H9 (cell line): ENCODE measurements at regions not wholly inside any gene's neighbourhood (a gene's known extent, or its start where the extent isn't known, plus 50 kb on each side); places are given as distances from the start of the nearest gene placed in this dataset.

Source experiments
- DNase-seq: peaks from one replicate; pipeline ENCODE4 v3.0.0-alpha.2; 2017
- H2AFZ ChIP-seq: one replicate; pipeline ENCODE4 v1.6.1; 2013; ENCODE audit warnings: mild to moderate bottlenecking, low read length, control low read depth, moderate library complexity
- H2AK5ac ChIP-seq: 2 replicates; pipeline ENCODE4 v1.6.1; 2013; ENCODE audit warnings: low read length, control low read depth, mixed read lengths; ENCODE audit not compliant: insufficient read length
- H2BK120ac ChIP-seq: one replicate; pipeline ENCODE4 v1.6.1; 2013; ENCODE audit warnings: low read depth, mild to moderate bottlenecking, low read length, control low read depth, inconsistent platforms; ENCODE audit not compliant: poor library complexity, severe bottlenecking
- H2BK12ac ChIP-seq: 2 replicates; pipeline ENCODE4 v1.6.1; 2013; ENCODE audit warnings: low read length, control low read depth, mixed read lengths, low read depth; ENCODE audit not compliant: insufficient read length
- H2BK15ac ChIP-seq: 2 replicates; pipeline ENCODE4 v1.6.1; 2013; ENCODE audit warnings: low read depth, low read length, control low read depth
- H2BK20ac ChIP-seq: one replicate; pipeline ENCODE4 v1.6.1; 2013; ENCODE audit warnings: low read depth, mild to moderate bottlenecking, low read length, control low read depth, inconsistent platforms; ENCODE audit not compliant: poor library complexity, severe bottlenecking
- H2BK5ac ChIP-seq: 2 replicates; pipeline ENCODE4 v1.6.1; 2013; ENCODE audit warnings: low read length, control low read depth, mixed read lengths; ENCODE audit not compliant: insufficient read length
- H3K14ac ChIP-seq: 2 replicates; pipeline ENCODE4 v1.6.1; 2013; ENCODE audit warnings: low read length, control low read depth; ENCODE audit not compliant: insufficient read depth
- H3K18ac ChIP-seq: 2 replicates; pipeline ENCODE4 v1.6.1; 2013; ENCODE audit warnings: low read depth, mild to moderate bottlenecking, mixed read lengths, low read length, control low read depth; ENCODE audit not compliant: insufficient read length
- H3K23ac ChIP-seq: 2 replicates; pipeline ENCODE4 v1.6.1; 2013; ENCODE audit warnings: low read length, control low read depth, mixed read lengths, low read depth; ENCODE audit not compliant: insufficient read length
- H3K23me2 ChIP-seq: 2 replicates; pipeline ENCODE4 v1.6.1; 2013; ENCODE audit warnings: low read depth, mild to moderate bottlenecking, mixed read lengths, low read length, control low read depth; ENCODE audit not compliant: insufficient read length, poor library complexity, severe bottlenecking
- H3K27ac ChIP-seq: 2 replicates; pipeline ENCODE4 v1.5.1; 2013; ENCODE audit warnings: low read length, control low read depth, mixed read lengths, low read depth; ENCODE audit not compliant: insufficient read length
- H3K27me3 ChIP-seq: 2 replicates; pipeline ENCODE4 v1.6.1; 2013; ENCODE audit warnings: low read length, control low read depth, inconsistent platforms; ENCODE audit not compliant: insufficient read depth
- H3K4ac ChIP-seq: 2 replicates; pipeline ENCODE4 v1.6.1; 2013; ENCODE audit warnings: low read depth, mild to moderate bottlenecking, control low read depth, inconsistent platforms, low read length, moderate library complexity
- H3K4me1 ChIP-seq: 2 replicates; pipeline ENCODE4 v1.6.1; 2013; ENCODE audit warnings: low read length, control low read depth, inconsistent platforms; ENCODE audit not compliant: insufficient read depth
- H3K4me2 ChIP-seq: 2 replicates; pipeline ENCODE4 v1.6.1; 2013; ENCODE audit warnings: low read length, control low read depth, mixed read lengths; ENCODE audit not compliant: insufficient read length, insufficient read depth
- H3K56ac ChIP-seq: 2 replicates; pipeline ENCODE4 v1.6.1; 2013; ENCODE audit warnings: low read depth, mild to moderate bottlenecking, mixed read lengths, low read length, control low read depth; ENCODE audit not compliant: insufficient read length
- H3K79me1 ChIP-seq: 2 replicates; pipeline ENCODE4 v1.6.1; 2013; ENCODE audit warnings: low read depth, mild to moderate bottlenecking, moderate library complexity, low read length, control low read depth, inconsistent platforms; ENCODE audit not compliant: insufficient read depth, poor library complexity, severe bottlenecking
- H3K79me2 ChIP-seq: 2 replicates; pipeline ENCODE4 v1.6.1; 2013; ENCODE audit warnings: low read length, control low read depth, inconsistent platforms; ENCODE audit not compliant: insufficient read depth
- H3K9ac ChIP-seq: 2 replicates; pipeline ENCODE4 v1.6.1; 2013; ENCODE audit warnings: low read length, control low read depth, mixed read lengths; ENCODE audit not compliant: insufficient read length; ENCODE audit errors: extremely low read depth
- H3K9me3 ChIP-seq: one replicate; pipeline ENCODE4 v1.6.1; 2013; ENCODE audit warnings: low read depth, low read length, inconsistent platforms; ENCODE audit not compliant: control insufficient read depth
- H3T11ph ChIP-seq: one replicate; pipeline ENCODE4 v1.6.1; 2013; ENCODE audit warnings: mild to moderate bottlenecking, low read length, control low read depth, inconsistent platforms
- H4K20me1 ChIP-seq: one replicate; pipeline ENCODE4 v1.6.1; 2013; ENCODE audit not compliant: control insufficient read depth, insufficient read length, insufficient read depth
- H4K5ac ChIP-seq: 2 replicates; pipeline ENCODE4 v1.6.1; 2013; ENCODE audit warnings: low read depth, mild to moderate bottlenecking, mixed read lengths, low read length, control low read depth; ENCODE audit not compliant: insufficient read length
- H4K8ac ChIP-seq: replicated peaks from 2 replicates; pipeline ENCODE4 v1.6.1; 2013; ENCODE audit warnings: low read length, control low read depth, mixed read lengths, low read depth; ENCODE audit not compliant: insufficient read length
- H4K91ac ChIP-seq: 2 replicates; pipeline ENCODE4 v1.6.1; 2013; ENCODE audit warnings: low read depth, mild to moderate bottlenecking, moderate library complexity, mixed read lengths, low read length, control low read depth; ENCODE audit not compliant: insufficient read length
- H3K27ac Mint-ChIP-seq, 3 experiments: 2 replicates in 2 of 3; 3 replicates in 1 of 3; pipeline ENCODE4 v1.8.0; 2020 to 2021; ENCODE audit warnings: mixed read lengths in 3 of 3, mild to moderate bottlenecking in 1 of 3, moderate library complexity in 1 of 3
- H3K27me3 Mint-ChIP-seq: 2 replicates; pipeline ENCODE4 v1.8.0; 2021; ENCODE audit warnings: low read depth, mild to moderate bottlenecking, moderate library complexity, mixed read lengths
- H3K36me3 Mint-ChIP-seq, 3 experiments: 2 replicates in 2 of 3; 3 replicates in 1 of 3; pipeline ENCODE4 v1.8.0; 2020 to 2021; ENCODE audit warnings: low read depth in 3 of 3, mixed read lengths in 3 of 3; ENCODE audit not compliant: insufficient read depth in 1 of 3
- H3K4me1 Mint-ChIP-seq, 2 experiments: 2 replicates each; pipeline ENCODE4 v1.8.0; 2020; ENCODE audit warnings: mixed read lengths in 2 of 2
- H3K4me3 Mint-ChIP-seq, 2 experiments: 2 replicates in 1 of 2; 3 replicates in 1 of 2; pipeline ENCODE4 v1.8.0; 2020 to 2021; ENCODE audit warnings: mild to moderate bottlenecking in 2 of 2, mixed read lengths in 2 of 2, moderate library complexity in 1 of 2
- H3K9me3 Mint-ChIP-seq, 2 experiments: 2 replicates in 1 of 2; 3 replicates in 1 of 2; pipeline ENCODE4 v1.8.0; 2020; ENCODE audit warnings: mild to moderate bottlenecking in 2 of 2, mixed read lengths in 2 of 2, moderate library complexity in 1 of 2
- WGBS: extraction: QIAGEN DNeasy Blood & Tissue Kit; methylation state at CpG from one replicate; pipeline ENCODE4 v1.1.7; 2013; ENCODE audit warnings: missing lambda C conversion rate, low lambda C conversion rate, mixed read lengths; ENCODE audit not compliant: insufficient read length; ENCODE audit errors: extremely low coverage; 5-methylcytosine and 5-hydroxymethylcytosine counted together
- TF ChIP-seq, protein P1 (sequence below): fragments of 200-600 bp; sonication (generic); conservative IDR thresholded peaks from 3 replicates; pipeline ENCODE4 v1.8.0; 2021; ENCODE audit warnings: antibody characterized with exemption, mild to moderate bottlenecking

DNA sequence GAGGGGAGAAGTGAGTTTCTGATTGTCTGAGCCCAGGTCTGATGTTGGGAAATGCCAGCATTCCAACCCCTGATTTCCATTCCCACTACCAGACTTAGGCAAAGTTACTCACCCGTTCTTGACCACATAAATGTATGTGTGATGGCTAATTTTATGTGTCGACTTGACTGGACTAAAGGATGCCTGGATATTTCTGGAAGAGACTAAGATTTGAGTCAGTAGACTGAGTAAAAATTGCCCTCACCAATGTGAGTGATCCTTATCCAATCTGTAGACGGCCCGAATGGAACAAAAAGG is 95.8 kb upstream of the TAB2 start:
- Histone ChIP-seq H2BK120ac (no peak overlapping the region), H4K5ac (no peak overlapping the region), H3K27me3 (no peaks in the 10 kb centered on the region), H3K9ac (no peak overlapping the region), H2BK15ac (no peak overlapping the region), H2BK12ac (no peak overlapping the region), H3K4ac (no peak overlapping the region), H3K9me3 (no peaks in the 10 kb centered on the region), H3K4me1 (peaks cover 2% of the 10 kb centered on the region; the same call in 1 of the 2 replicates), H3K18ac (no peak overlapping the region), H4K8ac (no peak overlapping the region), H3K4me2 (no peak overlapping the region), H2AK5ac (no peak overlapping the region), H3K23me2 (no peaks in the 10 kb centered on the region), H2BK20ac (no peak overlapping the region), H3K27ac (no peak overlapping the region), H3K23ac (no peak overlapping the region), H3K56ac (no peak overlapping the region), H3K79me1 (no peaks in the 10 kb centered on the region), H2BK5ac (no peak overlapping the region), H3K14ac (no peak overlapping the region), H3K79me2 (no peaks in the 10 kb centered on the region), H2AFZ (no peak overlapping the region), H4K91ac (no peak overlapping the region), H4K20me1 (no peaks in the 10 kb centered on the region), H3T11ph (no peak overlapping the region)
- TF ChIP-seq, protein P1, sequence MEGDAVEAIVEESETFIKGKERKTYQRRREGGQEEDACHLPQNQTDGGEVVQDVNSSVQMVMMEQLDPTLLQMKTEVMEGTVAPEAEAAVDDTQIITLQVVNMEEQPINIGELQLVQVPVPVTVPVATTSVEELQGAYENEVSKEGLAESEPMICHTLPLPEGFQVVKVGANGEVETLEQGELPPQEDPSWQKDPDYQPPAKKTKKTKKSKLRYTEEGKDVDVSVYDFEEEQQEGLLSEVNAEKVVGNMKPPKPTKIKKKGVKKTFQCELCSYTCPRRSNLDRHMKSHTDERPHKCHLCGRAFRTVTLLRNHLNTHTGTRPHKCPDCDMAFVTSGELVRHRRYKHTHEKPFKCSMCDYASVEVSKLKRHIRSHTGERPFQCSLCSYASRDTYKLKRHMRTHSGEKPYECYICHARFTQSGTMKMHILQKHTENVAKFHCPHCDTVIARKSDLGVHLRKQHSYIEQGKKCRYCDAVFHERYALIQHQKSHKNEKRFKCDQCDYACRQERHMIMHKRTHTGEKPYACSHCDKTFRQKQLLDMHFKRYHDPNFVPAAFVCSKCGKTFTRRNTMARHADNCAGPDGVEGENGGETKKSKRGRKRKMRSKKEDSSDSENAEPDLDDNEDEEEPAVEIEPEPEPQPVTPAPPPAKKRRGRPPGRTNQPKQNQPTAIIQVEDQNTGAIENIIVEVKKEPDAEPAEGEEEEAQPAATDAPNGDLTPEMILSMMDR: no peak
- DNase-seq: no peak
- peaks cover 20% of the 10 kb centered on the region in 2 experiments for H3K4me1 Mint-ChIP-seq
- H3K27me3 Mint-ChIP-seq: no peaks in the 10 kb centered on the region; the same call in 1 of the 2 replicates
- no peak overlapping the region for H3K4me3 Mint-ChIP-seq
- no peak overlapping the region for H3K27ac Mint-ChIP-seq
- H3K36me3 Mint-ChIP-seq: no peaks in the 10 kb centered on the region
- no peaks in the 10 kb centered on the region for H3K9me3 Mint-ChIP-seq
- no CpG with 5 or more reads among the region's 4 CpGs for WGBS
